ENCODE measurements at regions not wholly inside any gene's neighbourhood (a gene's known extent, or its start where the extent isn't known, plus 50 kb on each side); places are given as distances from the start of the nearest gene placed in this dataset.

DNA sequence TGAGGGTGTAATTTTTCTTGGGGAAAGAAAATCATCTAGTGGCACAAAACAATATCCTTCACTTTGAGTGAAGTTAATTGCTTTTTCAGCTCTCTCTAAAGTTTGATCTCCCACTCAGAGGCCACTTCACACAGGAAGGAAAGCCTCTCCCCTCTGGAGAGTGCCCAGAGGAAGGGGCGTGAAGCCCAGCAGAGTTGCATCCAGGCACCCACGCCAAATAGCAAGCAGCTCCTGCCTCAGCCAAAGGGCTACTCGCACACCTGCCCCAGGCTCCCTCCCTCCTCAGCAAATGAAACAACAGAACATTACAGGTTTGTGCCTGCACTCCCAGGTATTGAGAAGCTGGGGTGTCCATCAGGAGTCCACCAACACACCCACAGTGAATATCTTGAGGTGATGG lies 183.0 kb upstream of the RPL38 start:
- no peak for DNase-seq (ENCODE audit: low read depth, low spot score)
- ChIA-PET CTCF (no interaction called here), POLR2A (no interaction called here)
- TF ChIP-seq, protein P1, sequence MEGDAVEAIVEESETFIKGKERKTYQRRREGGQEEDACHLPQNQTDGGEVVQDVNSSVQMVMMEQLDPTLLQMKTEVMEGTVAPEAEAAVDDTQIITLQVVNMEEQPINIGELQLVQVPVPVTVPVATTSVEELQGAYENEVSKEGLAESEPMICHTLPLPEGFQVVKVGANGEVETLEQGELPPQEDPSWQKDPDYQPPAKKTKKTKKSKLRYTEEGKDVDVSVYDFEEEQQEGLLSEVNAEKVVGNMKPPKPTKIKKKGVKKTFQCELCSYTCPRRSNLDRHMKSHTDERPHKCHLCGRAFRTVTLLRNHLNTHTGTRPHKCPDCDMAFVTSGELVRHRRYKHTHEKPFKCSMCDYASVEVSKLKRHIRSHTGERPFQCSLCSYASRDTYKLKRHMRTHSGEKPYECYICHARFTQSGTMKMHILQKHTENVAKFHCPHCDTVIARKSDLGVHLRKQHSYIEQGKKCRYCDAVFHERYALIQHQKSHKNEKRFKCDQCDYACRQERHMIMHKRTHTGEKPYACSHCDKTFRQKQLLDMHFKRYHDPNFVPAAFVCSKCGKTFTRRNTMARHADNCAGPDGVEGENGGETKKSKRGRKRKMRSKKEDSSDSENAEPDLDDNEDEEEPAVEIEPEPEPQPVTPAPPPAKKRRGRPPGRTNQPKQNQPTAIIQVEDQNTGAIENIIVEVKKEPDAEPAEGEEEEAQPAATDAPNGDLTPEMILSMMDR (IDR thresholded peaks at IDR 0.05; ENCODE audit: insufficient read depth, low read length, missing control alignments), result no peak
- no peak overlapping the region for H3K4me3 ChIP-seq (ENCODE audit: low read depth, low read length)

DNA sequence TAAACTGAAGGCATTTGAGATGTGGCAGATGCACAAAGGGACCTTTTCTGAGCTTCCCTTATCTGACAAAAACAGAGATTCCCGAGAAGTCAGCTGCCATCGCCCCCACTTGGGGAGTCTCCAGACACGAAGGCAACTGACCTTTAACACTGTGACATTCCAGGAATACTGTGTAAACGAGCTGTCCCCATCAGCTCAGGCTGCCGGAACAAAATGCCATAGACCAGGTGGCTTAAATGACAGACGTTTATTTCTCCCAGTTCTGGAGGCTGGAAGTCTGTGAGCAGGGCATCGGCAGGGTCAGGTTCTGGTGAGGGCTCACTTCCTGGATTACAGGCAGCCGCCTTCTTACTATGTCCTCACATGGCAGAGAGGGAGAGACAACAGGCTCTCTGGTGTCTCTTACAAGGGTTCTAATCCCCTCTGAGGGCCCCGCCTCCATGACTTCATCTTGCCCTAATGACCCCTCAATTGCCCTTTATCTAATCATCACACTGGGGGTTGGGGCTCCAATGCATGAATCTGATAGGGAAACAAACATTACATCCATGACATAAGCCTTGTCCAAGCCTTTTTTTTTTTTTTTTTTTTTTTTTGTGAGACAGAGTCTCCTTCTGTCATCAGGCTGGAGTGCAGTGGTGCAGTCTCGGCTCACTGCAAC lies 178.5 kb upstream of the RPL38 start:
- ChIA-PET CTCF (interaction anchor here (1.2 kb wide), 1 partner anchor 12 kb away, joined by 3 read pairs; no protein-coding TSS in a partner anchor), POLR2A (no interaction called here)
- TF ChIP-seq, protein P1 (IDR thresholded peaks at IDR 0.05; ENCODE audit: insufficient read depth, low read length, missing control alignments), result no peak
- no peak for DNase-seq (ENCODE audit: low read depth, low spot score)
- no peak overlapping the region for H3K4me3 ChIP-seq (ENCODE audit: low read depth, low read length)

DNA sequence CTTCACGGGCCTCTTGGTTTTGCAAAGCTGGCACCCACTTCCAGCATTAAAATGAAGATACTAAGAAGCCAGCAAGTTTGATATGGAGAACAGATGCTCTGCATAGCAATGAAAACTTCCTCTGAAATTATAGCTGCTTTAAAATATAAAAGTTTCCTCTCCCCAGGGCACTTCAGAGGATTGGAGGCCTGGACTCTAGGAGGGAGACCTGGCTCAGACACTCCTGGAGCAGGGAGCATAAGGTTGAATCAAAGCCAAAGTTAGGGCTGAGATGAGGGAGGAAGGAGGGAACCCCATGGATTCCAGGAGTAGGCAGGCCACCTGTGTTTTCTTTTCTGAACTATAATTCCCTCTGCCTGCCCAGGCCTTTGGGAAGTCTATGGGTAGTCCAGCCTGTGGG lies 176.0 kb upstream of the RPL38 start:
- ChIA-PET POLR2A (no interaction called here), CTCF (no interaction called here)
- TF ChIP-seq, protein P1 (IDR thresholded peaks at IDR 0.05; ENCODE audit: insufficient read depth, low read length, missing control alignments), result no peak
- no peak overlapping the region for H3K4me3 ChIP-seq (ENCODE audit: low read depth, low read length)
- no peak for DNase-seq (ENCODE audit: low read depth, low spot score)

DNA sequence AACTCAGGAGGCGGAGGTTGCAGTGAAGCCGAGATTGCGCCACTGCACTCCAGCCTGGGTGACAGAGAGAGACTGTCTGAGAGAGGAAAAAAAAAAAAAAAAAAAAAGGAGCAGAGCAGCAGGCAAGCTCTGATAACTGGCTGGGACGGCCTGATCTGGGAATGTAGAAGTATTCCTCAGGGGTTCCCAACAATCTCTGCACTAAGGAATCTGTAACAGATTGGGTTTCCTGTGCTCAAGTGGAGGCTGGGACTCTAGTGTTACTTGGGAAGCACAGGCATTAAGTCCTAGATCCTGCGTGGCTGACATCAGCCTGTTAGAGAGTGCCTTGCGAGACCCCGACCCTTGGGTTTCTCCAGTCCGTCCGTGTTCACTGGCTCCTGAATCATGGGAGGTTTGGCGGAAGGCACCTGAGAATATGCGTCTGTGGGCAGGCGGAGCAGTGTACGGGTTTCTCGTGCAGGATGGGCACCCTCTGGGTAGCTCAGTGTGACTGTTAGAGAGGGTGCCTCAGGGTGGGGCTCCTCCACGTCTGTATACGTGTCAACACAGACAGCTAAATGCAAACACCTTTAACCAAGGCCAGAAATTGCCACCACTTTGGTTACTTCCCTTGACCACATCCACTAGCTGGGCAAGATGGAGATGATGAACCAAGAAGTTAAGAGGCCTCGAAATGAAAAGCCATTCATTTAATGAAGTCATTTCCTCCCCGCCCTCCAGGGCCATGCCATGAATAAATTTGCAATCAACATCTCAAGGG lies 174.9 kb upstream of the RPL38 start:
- no peak for DNase-seq (ENCODE audit: low read depth, low spot score)
- CTCF ChIA-PET, result no interaction called here
- H3K4me3 ChIP-seq (ENCODE audit: low read depth, low read length), result no peak overlapping the region
- POLR2A ChIA-PET, result no interaction called here
- TF ChIP-seq, protein P1 (IDR thresholded peaks at IDR 0.05; ENCODE audit: insufficient read depth, low read length, missing control alignments), result no peak

DNA sequence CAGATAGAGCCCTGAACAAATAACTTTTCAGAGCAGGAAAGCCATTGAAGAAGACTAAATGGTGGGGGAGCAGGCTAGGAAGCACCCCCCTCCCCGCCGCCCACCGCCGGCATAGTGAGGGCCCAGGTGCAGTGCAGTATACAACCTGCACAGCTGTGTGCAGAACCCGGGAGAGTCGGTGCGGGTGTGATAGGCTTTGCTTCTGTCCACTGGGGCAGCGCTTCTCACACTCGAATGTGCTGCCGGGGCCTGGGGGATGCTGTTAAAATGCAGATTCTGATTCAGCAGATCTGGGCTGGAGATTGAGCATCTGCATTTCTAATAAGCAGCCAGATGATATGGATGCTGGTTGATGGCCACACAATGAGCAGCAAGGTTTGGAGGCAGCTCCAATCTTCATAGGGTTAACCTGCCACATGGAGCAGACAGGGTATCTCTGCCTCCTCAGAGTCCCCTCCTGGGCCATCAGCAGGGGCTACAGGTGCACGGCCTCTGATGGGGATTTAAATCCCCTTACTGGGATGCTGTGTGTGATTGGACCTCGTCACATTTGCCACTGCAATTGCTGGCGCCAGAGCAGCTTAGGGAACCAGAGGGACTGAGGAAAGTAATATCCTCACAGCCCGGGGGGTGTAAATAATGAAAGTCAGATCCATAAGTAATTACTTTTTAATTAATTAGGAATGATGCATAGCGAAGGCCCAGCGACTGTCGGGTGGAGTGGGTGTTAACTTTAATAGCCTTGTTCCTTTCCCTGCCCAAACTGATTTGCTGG lies 172.0 kb upstream of the RPL38 start:
- POLR2A ChIA-PET, result no interaction called here
- H3K4me3 ChIP-seq (ENCODE audit: low read depth, low read length), result no peak overlapping the region
- DNase-seq (ENCODE audit: low read depth, low spot score), result no peak
- CTCF ChIA-PET, result no interaction called here
- TF ChIP-seq, protein P1 (IDR thresholded peaks at IDR 0.05; ENCODE audit: insufficient read depth, low read length, missing control alignments), result no peak

DNA sequence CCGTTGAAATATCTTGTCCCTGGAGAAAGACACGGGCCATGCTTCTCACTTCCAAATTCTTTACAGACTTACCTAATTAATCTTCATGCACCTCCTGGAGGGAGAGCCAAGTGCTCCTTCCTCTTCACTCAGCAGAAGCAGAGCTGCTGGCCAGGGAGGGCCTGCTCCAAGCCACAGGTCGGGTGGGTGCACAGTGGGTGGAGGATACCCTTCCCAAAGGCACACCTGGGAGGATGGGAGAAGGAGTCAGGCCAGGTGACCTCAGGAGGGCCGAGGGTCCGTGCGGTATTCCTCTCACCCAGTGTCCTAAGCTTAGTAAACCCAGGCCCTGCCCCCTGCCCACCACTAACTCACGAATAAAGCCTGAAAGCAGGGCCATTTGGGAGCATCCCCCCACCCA lies 171.3 kb upstream of the RPL38 start:
- ChIA-PET POLR2A (no interaction called here), CTCF (no interaction called here)
- H3K4me3 ChIP-seq (ENCODE audit: low read depth, low read length), result no peak overlapping the region
- TF ChIP-seq, protein P1 (IDR thresholded peaks at IDR 0.05; ENCODE audit: insufficient read depth, low read length, missing control alignments), result no peak
- no peak for DNase-seq (ENCODE audit: low read depth, low spot score)

All from AG04449 (cell line).